SK-N-SH (cell line): ENCODE measurements at regions not wholly inside any gene's neighbourhood (a gene's known extent, or its start where the extent isn't known, plus 50 kb on each side); places are given as distances from the start of the nearest gene placed in this dataset.

Experiments used
- CTCF ChIA-PET: fragments of 300-600, 350-600 bp; formaldehyde crosslinking; extraction: SDS; loops from one replicate; lab custom pipeline; 2021; lab: Yijun Ruan, JAX
- POLR2A ChIA-PET: fragments of 350-600 bp; sonication (Branson Sonifier 250); formaldehyde crosslinking; extraction: SDS; loops from one replicate; lab custom pipeline; 2020; ENCODE audit warnings: antibody characterized with exemption, inconsistent platforms; lab: Yijun Ruan, JAX
- DNase-seq: peaks from one replicate; pipeline ENCODE4 v3.0.0; 2012
- H2AFZ ChIP-seq: fragments of 200-600 bp; sonication (generic); 2 replicates; pipeline ENCODE4 v1.8.1; 2016; ENCODE audit warnings: antibody characterized with exemption, mild to moderate bottlenecking, low read depth
- H3F3A ChIP-seq: fragments of 200-600 bp; sonication (generic); replicated peaks from 2 replicates; pipeline ENCODE3; 2016; ENCODE audit warnings: antibody characterized with exemption, mild to moderate bottlenecking; ENCODE audit not compliant: insufficient read depth
- H3K27ac ChIP-seq, 2 experiments: fragments of 200-500 bp in 1 of 2; fragments of 200-600 bp in 1 of 2; sonication (Bioruptor generic) in 1 of 2; sonication (generic), shearing (Covaris generic) in 1 of 2; 2 replicates each; pipeline versions ENCODE4 v1.5.1 to v1.6.1; 2014 to 2016; ENCODE audit warnings: low read depth in 2 of 2, inconsistent platforms in 1 of 2, low read length in 1 of 2, mild to moderate bottlenecking in 1 of 2, mixed read lengths in 1 of 2
- H3K27me3 ChIP-seq: fragments of 200-600 bp; sonication (generic), shearing (Covaris generic); 2 replicates; pipeline ENCODE4 v1.6.1; 2016; ENCODE audit warnings: mixed run types; ENCODE audit not compliant: insufficient read depth
- H3K36me3 ChIP-seq, 2 experiments: fragments of 200-500 bp in 1 of 2; fragments of 200-600 bp in 1 of 2; sonication (Bioruptor generic) in 1 of 2; sonication (generic) in 1 of 2; replicated peaks in 1 of 2; 2 replicates each; pipeline versions ENCODE3 to v1.5.1; 2014 to 2016; ENCODE audit warnings: low read length in 1 of 2, mild to moderate bottlenecking in 1 of 2; ENCODE audit not compliant: insufficient read depth in 2 of 2, control insufficient read depth in 1 of 2
- H3K4me1 ChIP-seq, 2 experiments: fragments of 200-500 bp in 1 of 2; fragments of 200-600 bp in 1 of 2; sonication (Bioruptor generic) in 1 of 2; sonication (generic), shearing (Covaris generic) in 1 of 2; 2 replicates each; pipeline versions ENCODE4 v1.5.1 to v1.6.1; 2014 to 2016; ENCODE audit warnings: low read depth in 1 of 2, low read length in 1 of 2, mixed run types in 1 of 2; ENCODE audit not compliant: insufficient read depth in 2 of 2, control insufficient read depth in 1 of 2
- H3K4me2 ChIP-seq: fragments of 200-600 bp; sonication (generic), shearing (Covaris generic); 2 replicates; pipeline ENCODE4 v1.6.1; 2017; ENCODE audit warnings: mixed run types
- H3K4me3 ChIP-seq, 2 experiments: fragments of 200-500 bp in 1 of 2; fragments of 200-600 bp in 1 of 2; sonication (Bioruptor generic) in 1 of 2; sonication (generic), shearing (Covaris generic) in 1 of 2; 2 replicates each; pipeline versions ENCODE4 v1.5.1 to v1.8.1; 2014 to 2016; ENCODE audit warnings: low read depth in 2 of 2, inconsistent platforms in 1 of 2, low read length in 1 of 2, mild to moderate bottlenecking in 1 of 2, mixed read lengths in 1 of 2, moderate library complexity in 1 of 2
- H3K79me2 ChIP-seq: fragments of 200-600 bp; sonication (generic); 2 replicates; pipeline ENCODE4 v1.8.1; 2017; ENCODE audit warnings: mild to moderate bottlenecking; ENCODE audit not compliant: insufficient read depth
- H3K9ac ChIP-seq: fragments of 200-600 bp; sonication (generic); 2 replicates; pipeline ENCODE4 v1.6.1; 2017; ENCODE audit warnings: mixed run types
- H3K9me2 ChIP-seq: fragments of 200-600 bp; sonication (generic); 2 replicates; pipeline ENCODE4 v1.6.1; 2017; ENCODE audit warnings: mixed run types
- H3K9me3 ChIP-seq: fragments of 200-600 bp; sonication (generic); 2 replicates; pipeline ENCODE4 v1.6.1; 2017; ENCODE audit warnings: mixed run types, mild to moderate bottlenecking, moderate library complexity
- H4K20me1 ChIP-seq: fragments of 200-600 bp; sonication (generic); 2 replicates; pipeline ENCODE4 v1.6.1; 2017; ENCODE audit warnings: mild to moderate bottlenecking, mixed run types; ENCODE audit not compliant: insufficient read depth
- ELF1 ChIP-seq: IDR thresholded peaks from 2 replicates; pipeline ENCODE4 v1.4.0; 2012
- EP300 ChIP-seq, 2 experiments: IDR thresholded peaks; 2 replicates each; pipeline versions ENCODE4 v1.4.0 to v1.6.1; 2012; ENCODE audit warnings: borderline replicate concordance in 1 of 2, low read depth in 1 of 2, low read length in 1 of 2
- EZH2phosphoT487 ChIP-seq: fragments of 200-600 bp; sonication (generic); IDR thresholded peaks from 2 replicates; pipeline ENCODE4 v1.6.1; 2017; ENCODE audit warnings: low read depth, mixed run types, mild to moderate bottlenecking, antibody characterized with exemption, moderate library complexity, borderline replicate concordance
- JUND ChIP-seq: IDR thresholded peaks from 2 replicates; pipeline ENCODE4 v1.4.0; 2012
- MAX ChIP-seq: IDR thresholded peaks from 2 replicates; pipeline ENCODE4 v1.4.0; 2012; ENCODE audit warnings: low read depth
- MXI1 ChIP-seq: IDR thresholded peaks from 2 replicates; pipeline ENCODE4 v1.6.1; 2012; ENCODE audit warnings: mild to moderate bottlenecking, low read depth, low read length, improper control_type of control experiment
- NRF1 ChIP-seq: IDR thresholded peaks from 2 replicates; pipeline ENCODE4 v1.6.1; 2012; ENCODE audit warnings: low read depth, mild to moderate bottlenecking, low read length
- PBX3 ChIP-seq: IDR thresholded peaks from 2 replicates; pipeline ENCODE4; 2012
- POLR2AphosphoS5 ChIP-seq: IDR thresholded peaks from 2 replicates; pipeline ENCODE4 v1.6.1; 2012; ENCODE audit warnings: low read depth, low read length
- RCOR1 ChIP-seq: fragments of 150-350 bp; IDR thresholded peaks from 2 replicates; pipeline ENCODE4 v1.6.1; 2017; ENCODE audit warnings: antibody characterized with exemption, low read length
- REST ChIP-seq: IDR thresholded peaks from 2 replicates; pipeline ENCODE4 v1.6.1; 2012; ENCODE audit warnings: mild to moderate bottlenecking, low read depth, low read length, moderate library complexity
- RXRA ChIP-seq: IDR thresholded peaks from 2 replicates; pipeline ENCODE4 v1.4.0; 2012; ENCODE audit warnings: low read depth, mild to moderate bottlenecking, borderline replicate concordance
- SMC3 ChIP-seq: IDR thresholded peaks from 2 replicates; pipeline ENCODE4 v1.6.1; 2012; ENCODE audit warnings: low read depth, low read length, improper control_type of control experiment
- USF1 ChIP-seq: IDR thresholded peaks from 2 replicates; pipeline ENCODE4 v1.4.0; 2012; ENCODE audit warnings: low read depth, borderline replicate concordance
- USF2 ChIP-seq: fragments of 150-350 bp; IDR thresholded peaks from 2 replicates; pipeline ENCODE4 v1.6.1; 2017; ENCODE audit warnings: antibody characterized with exemption, low read length, low read depth, borderline replicate concordance
- YY1 ChIP-seq: IDR thresholded peaks from 2 replicates; pipeline ENCODE4 v1.4.0; 2012; ENCODE audit warnings: low read depth, mild to moderate bottlenecking
- WGBS: methylation state at CpG from one replicate; pipeline ENCODE4 v1.1.6; 2017; ENCODE audit warnings: low lambda C conversion rate; 5-methylcytosine and 5-hydroxymethylcytosine counted together

- TF ChIP-seq REST = no peak
- no peak for TF ChIP-seq YY1
- TF ChIP-seq USF2 = no peak
Observed at GRCh38 chr12:92051441-92051840, 94.2 kb downstream of the BTG1 start (continued).

GRCh38 chr12:92049403-92049802, 96.2 kb downstream of the BTG1 start:
- Histone ChIP-seq H4K20me1 (no peaks in the 10 kb centered on the region), H3K9ac (no peak overlapping the region), H3K79me2 (no peaks in the 10 kb centered on the region), H3K9me3 (no peaks in the 10 kb centered on the region), H3K4me1 (peaks cover 0 to 10% of the 10 kb centered on the region in 2 experiments; a peak in 2 of 4 replicates), H3K9me2 (no peaks in the 10 kb centered on the region), H2AFZ (no peak overlapping the region), H3K4me3 (no peak overlapping the region), H3K4me2 (no peak overlapping the region), H3F3A (no peaks in the 10 kb centered on the region), H3K36me3 (no peaks in the 10 kb centered on the region), H3K27ac (peak overlapping the region in 1 of 2 experiments; percentile 84; a peak in 2 of 4 replicates), H3K27me3 (no peaks in the 10 kb centered on the region)
- no peak for DNase-seq
- ChIA-PET CTCF (interaction anchor here (1.0 kb wide), 1 partner anchor 11 kb away, joined by 4 read pairs; no protein-coding TSS in a partner anchor), POLR2A (no interaction called here)
- no peak for TF ChIP-seq USF1
- no peak for TF ChIP-seq EP300 (IDR thresholded peaks at IDR 0.05; ENCODE audit: borderline replicate concordance in 1 of 2, low read depth in 1 of 2, low read length in 1 of 2)
- TF ChIP-seq RCOR1 = no peak
- no peak for TF ChIP-seq PBX3
- TF ChIP-seq ELF1 = no peak
- no peak for TF ChIP-seq POLR2AphosphoS5
- TF ChIP-seq MAX = no peak
- no peak for TF ChIP-seq MXI1
- no peak for TF ChIP-seq REST
- no peak for TF ChIP-seq SMC3
- no peak for TF ChIP-seq JUND
- no peak for TF ChIP-seq USF2
- no peak for TF ChIP-seq RXRA
- no peak for TF ChIP-seq EZH2phosphoT487
- no peak for TF ChIP-seq NRF1
- WGBS = 74% methylated on average over 3 of the region's 3 CpGs
